ENCODE measurements at regions not wholly inside any gene's neighbourhood (a gene's known extent, or its start where the extent isn't known, plus 50 kb on each side); places are given as distances from the start of the nearest gene placed in this dataset.

- Histone ChIP-seq H3K9me3 (ENCODE audit: insufficient read depth, low read depth, low read length) (no peaks in the 10 kb centered on the region), H3K36me3 (ENCODE audit: control insufficient read depth in 1 of 2, insufficient read depth in 2 of 2, low read length in 2 of 2) (no peaks in the 10 kb centered on the region), H2AK5ac (ENCODE audit: low read length) (no peak overlapping the region), H3K4me1 (ENCODE audit: control insufficient read depth in 1 of 2, insufficient read depth in 2 of 2, low read length in 2 of 2) (no peaks in the 10 kb centered on the region), H3K9ac (ENCODE audit: low read length) (no peak overlapping the region), H3K4ac (ENCODE audit: low read depth, low read length) (no peak overlapping the region), H3K79me1 (ENCODE audit: low read length) (no peaks in the 10 kb centered on the region), H2BK5ac (ENCODE audit: low read depth, low read length, poor library complexity) (no peak overlapping the region), H3K18ac (ENCODE audit: low read length) (no peak overlapping the region), H3K79me2 (ENCODE audit: control insufficient read depth, insufficient read depth, low read length, poor library complexity) (no peaks in the 10 kb centered on the region), H4K12ac (ENCODE audit: low read depth, low read length) (no peak overlapping the region), H3K14ac (ENCODE audit: low read length) (no peak overlapping the region), H4K8ac (ENCODE audit: low read depth, low read length) (no peak overlapping the region), H2AFZ (ENCODE audit: insufficient read depth, low read length, poor library complexity) (no peak overlapping the region), H3K4me2 (ENCODE audit: low read length) (no peak overlapping the region), H3K4me3 (ENCODE audit: low read depth, low read length) (no peak overlapping the region), H2BK12ac (ENCODE audit: low read length) (no peak overlapping the region), H3K23ac (ENCODE audit: low read length) (no peak overlapping the region), H3K27ac (ENCODE audit: low read depth, low read length) (no peak overlapping the region), H4K91ac (ENCODE audit: low read depth, low read length) (no peak overlapping the region), H3K27me3 (ENCODE audit: insufficient read depth, low read length) (no peaks in the 10 kb centered on the region), H2BK120ac (ENCODE audit: insufficient read depth, low read length, poor library complexity) (no peak overlapping the region)
- WGBS (ENCODE audit: extremely low coverage, insufficient coverage, insufficient read length), result no CpG with 5 or more reads among the region's 1 CpG
- no peak for DNase-seq
Measured at GRCh38 chr18:28793901-28794300, 617.0 kb upstream of the CDH2 start.

- Histone ChIP-seq H3K9ac (ENCODE audit: low read length) (no peak overlapping the region), H2AFZ (ENCODE audit: insufficient read depth, low read length, poor library complexity) (no peak overlapping the region), H3K79me1 (ENCODE audit: low read length) (no peaks in the 10 kb centered on the region), H3K4me1 (ENCODE audit: control insufficient read depth in 1 of 2, insufficient read depth in 2 of 2, low read length in 2 of 2) (no peaks in the 10 kb centered on the region), H2AK5ac (ENCODE audit: low read length) (no peak overlapping the region), H4K12ac (ENCODE audit: low read depth, low read length) (no peak overlapping the region), H2BK120ac (ENCODE audit: insufficient read depth, low read length, poor library complexity) (no peak overlapping the region), H3K4me3 (ENCODE audit: low read depth, low read length) (no peak overlapping the region), H3K9me3 (ENCODE audit: insufficient read depth, low read depth, low read length) (no peaks in the 10 kb centered on the region), H2BK12ac (ENCODE audit: low read length) (no peak overlapping the region), H3K27me3 (ENCODE audit: insufficient read depth, low read length) (no peaks in the 10 kb centered on the region), H3K27ac (ENCODE audit: low read depth, low read length) (no peak overlapping the region), H3K23ac (ENCODE audit: low read length) (no peak overlapping the region), H3K4me2 (ENCODE audit: low read length) (no peak overlapping the region), H3K36me3 (ENCODE audit: control insufficient read depth in 1 of 2, insufficient read depth in 2 of 2, low read length in 2 of 2) (no peaks in the 10 kb centered on the region), H4K91ac (ENCODE audit: low read depth, low read length) (no peak overlapping the region), H2BK5ac (ENCODE audit: low read depth, low read length, poor library complexity) (no peak overlapping the region), H3K4ac (ENCODE audit: low read depth, low read length) (no peak overlapping the region), H4K8ac (ENCODE audit: low read depth, low read length) (no peak overlapping the region), H3K79me2 (ENCODE audit: control insufficient read depth, insufficient read depth, low read length, poor library complexity) (no peaks in the 10 kb centered on the region), H3K14ac (ENCODE audit: low read length) (no peak overlapping the region), H3K18ac (ENCODE audit: low read length) (no peak overlapping the region)
- no CpG with 5 or more reads among the region's 4 CpGs for WGBS (ENCODE audit: extremely low coverage, insufficient coverage, insufficient read length)
- DNase-seq, result no peak
Measured at GRCh38 chr18:28792404-28793086, 615.6 kb upstream of the CDH2 start.

GRCh38 chr18:28791101-28791500, 614.2 kb upstream of the CDH2 start:
- H2AK5ac ChIP-seq (ENCODE audit: low read length), result no peak overlapping the region
- H3K79me1 ChIP-seq (ENCODE audit: low read length), result no peaks in the 10 kb centered on the region
- no CpG with 5 or more reads among the region's 2 CpGs for WGBS (ENCODE audit: extremely low coverage, insufficient coverage, insufficient read length)
- H3K23ac ChIP-seq (ENCODE audit: low read length), result no peak overlapping the region
- H3K4me3 ChIP-seq (ENCODE audit: low read depth, low read length), result no peak overlapping the region
- H3K27me3 ChIP-seq (ENCODE audit: insufficient read depth, low read length), result no peaks in the 10 kb centered on the region
- no peak for DNase-seq
- H2BK5ac ChIP-seq (ENCODE audit: low read depth, low read length, poor library complexity), result no peak overlapping the region
- no peak overlapping the region for H3K9ac ChIP-seq (ENCODE audit: low read length)
- no peak overlapping the region for H3K4me2 ChIP-seq (ENCODE audit: low read length)
- no peak overlapping the region for H4K8ac ChIP-seq (ENCODE audit: low read depth, low read length)
- H3K4ac ChIP-seq (ENCODE audit: low read depth, low read length), result no peak overlapping the region
- H3K79me2 ChIP-seq (ENCODE audit: control insufficient read depth, insufficient read depth, low read length, poor library complexity), result no peaks in the 10 kb centered on the region
- no peak overlapping the region for H2BK120ac ChIP-seq (ENCODE audit: insufficient read depth, low read length, poor library complexity)
- no peak overlapping the region for H3K27ac ChIP-seq (ENCODE audit: low read depth, low read length)
- no peak overlapping the region for H2BK12ac ChIP-seq (ENCODE audit: low read length)
- H3K14ac ChIP-seq (ENCODE audit: low read length), result no peak overlapping the region
- H3K9me3 ChIP-seq (ENCODE audit: insufficient read depth, low read depth, low read length), result no peaks in the 10 kb centered on the region
- H3K18ac ChIP-seq (ENCODE audit: low read length), result no peak overlapping the region
- H3K36me3 ChIP-seq (ENCODE audit: control insufficient read depth in 1 of 2, insufficient read depth in 2 of 2, low read length in 2 of 2), result no peaks in the 10 kb centered on the region
- no peak overlapping the region for H4K91ac ChIP-seq (ENCODE audit: low read depth, low read length)
- no peaks in the 10 kb centered on the region for H3K4me1 ChIP-seq (ENCODE audit: control insufficient read depth in 1 of 2, insufficient read depth in 2 of 2, low read length in 2 of 2)
- no peak overlapping the region for H2AFZ ChIP-seq (ENCODE audit: insufficient read depth, low read length, poor library complexity)
- H4K12ac ChIP-seq (ENCODE audit: low read depth, low read length), result no peak overlapping the region

DNA sequence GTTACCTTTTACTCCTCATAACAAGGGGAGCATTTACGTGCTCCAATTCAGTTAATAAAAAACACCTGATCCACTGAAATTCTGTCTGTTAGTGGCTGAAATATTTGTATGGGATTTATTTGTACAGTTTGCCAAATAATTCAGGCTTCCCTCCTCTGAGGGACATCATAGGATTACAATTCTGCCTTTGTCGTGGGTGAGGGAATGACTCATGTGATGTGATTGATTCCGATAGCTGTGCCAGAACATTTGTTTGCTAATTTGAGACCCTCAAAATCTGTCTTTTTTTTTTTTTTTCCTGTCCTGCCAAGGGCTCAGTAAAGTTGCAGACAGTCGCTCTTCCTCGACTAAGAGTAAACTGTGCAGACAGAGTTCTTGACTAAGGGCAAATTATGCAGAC, 612.6 kb upstream of the CDH2 start:
- Histone ChIP-seq H3K23ac (ENCODE audit: low read length) (no peak overlapping the region), H2BK5ac (ENCODE audit: low read depth, low read length, poor library complexity) (no peak overlapping the region), H3K27me3 (ENCODE audit: insufficient read depth, low read length) (no peaks in the 10 kb centered on the region)

More for the DNA sequence above, 612.6 kb upstream of the CDH2 start:
- no peak for DNase-seq
- no peak overlapping the region for H3K18ac ChIP-seq (ENCODE audit: low read length)
- no peak overlapping the region for H3K4ac ChIP-seq (ENCODE audit: low read depth, low read length)
- H3K4me2 ChIP-seq (ENCODE audit: low read length), result no peak overlapping the region
- H4K91ac ChIP-seq (ENCODE audit: low read depth, low read length), result no peak overlapping the region
- no peak overlapping the region for H4K8ac ChIP-seq (ENCODE audit: low read depth, low read length)
- H3K9me3 ChIP-seq (ENCODE audit: insufficient read depth, low read depth, low read length), result no peaks in the 10 kb centered on the region
- H3K4me1 ChIP-seq (ENCODE audit: control insufficient read depth in 1 of 2, insufficient read depth in 2 of 2, low read length in 2 of 2), result no peaks in the 10 kb centered on the region
- no peak overlapping the region for H3K4me3 ChIP-seq (ENCODE audit: low read depth, low read length)
- no peaks in the 10 kb centered on the region for H3K36me3 ChIP-seq (ENCODE audit: control insufficient read depth in 1 of 2, insufficient read depth in 2 of 2, low read length in 2 of 2)
- no peak overlapping the region for H4K12ac ChIP-seq (ENCODE audit: low read depth, low read length)
- no CpG with 5 or more reads among the region's 5 CpGs for WGBS (ENCODE audit: extremely low coverage, insufficient coverage, insufficient read length)
- H3K9ac ChIP-seq (ENCODE audit: low read length), result no peak overlapping the region
- no peaks in the 10 kb centered on the region for H3K79me2 ChIP-seq (ENCODE audit: control insufficient read depth, insufficient read depth, low read length, poor library complexity)
- no peak overlapping the region for H3K14ac ChIP-seq (ENCODE audit: low read length)
- no peak overlapping the region for H2AFZ ChIP-seq (ENCODE audit: insufficient read depth, low read length, poor library complexity)
- H2BK120ac ChIP-seq (ENCODE audit: insufficient read depth, low read length, poor library complexity), result no peak overlapping the region
- no peak overlapping the region for H3K27ac ChIP-seq (ENCODE audit: low read depth, low read length)
- H2AK5ac ChIP-seq (ENCODE audit: low read length), result no peak overlapping the region
- no peak overlapping the region for H2BK12ac ChIP-seq (ENCODE audit: low read length)
- H3K79me1 ChIP-seq (ENCODE audit: low read length), result no peaks in the 10 kb centered on the region
